OCI-LY1 (cell line): ENCODE measurements at regions not wholly inside any gene's neighbourhood (a gene's known extent, or its start where the extent isn't known, plus 50 kb on each side); places are given as distances from the start of the nearest gene placed in this dataset.

Experiments used
- H2AFZ ChIP-seq: fragments of 200-600 bp; sonication (generic), shearing (Covaris generic); 2 replicates; pipeline ENCODE4 v1.6.0; 2014; ENCODE audit warnings: antibody characterized with exemption, mild to moderate bottlenecking, low read length
- H3F3A ChIP-seq: fragments of 200-600 bp; sonication (generic), shearing (Covaris generic); 2 replicates; pipeline ENCODE4 v1.6.0; 2014; ENCODE audit warnings: mild to moderate bottlenecking, antibody characterized with exemption, low read length, moderate library complexity; ENCODE audit not compliant: insufficient read depth
- H3K27ac ChIP-seq: fragments of 200-600 bp; sonication (generic); 2 replicates; pipeline ENCODE4 v1.5.1; 2014; ENCODE audit warnings: low read length, mixed run types, mild to moderate bottlenecking, low read depth; ENCODE audit not compliant: poor library complexity, severe bottlenecking
- H3K27me3 ChIP-seq: fragments of 200-600 bp; sonication (generic); 2 replicates; pipeline ENCODE4 v1.6.0; 2014; ENCODE audit warnings: antibody characterized with exemption, mild to moderate bottlenecking, low read length, moderate library complexity; ENCODE audit not compliant: insufficient read depth
- H3K36me3 ChIP-seq: fragments of 200-600 bp; sonication (generic); 2 replicates; pipeline ENCODE4 v1.6.1; 2014; ENCODE audit warnings: mild to moderate bottlenecking, antibody characterized with exemption, low read length, moderate library complexity, mixed read lengths; ENCODE audit not compliant: insufficient read depth
- H3K4me1 ChIP-seq: fragments of 200-600 bp; sonication (generic); 2 replicates; pipeline ENCODE4 v1.5.1; 2014; ENCODE audit warnings: mild to moderate bottlenecking, low read length, moderate library complexity; ENCODE audit not compliant: insufficient read depth, severe bottlenecking
- H3K4me2 ChIP-seq: fragments of 200-600 bp; sonication (generic), shearing (Covaris generic); 2 replicates; pipeline ENCODE4 v1.6.1; 2014; ENCODE audit warnings: low read length
- H3K4me3 ChIP-seq: fragments of 200-600 bp; sonication (generic); 2 replicates; pipeline ENCODE4 v1.5.1; 2014; ENCODE audit warnings: low read length, low read depth, mild to moderate bottlenecking, mixed read lengths; ENCODE audit not compliant: poor library complexity, severe bottlenecking
- H3K79me2 ChIP-seq: fragments of 200-600 bp; shearing (Covaris generic); 2 replicates; pipeline ENCODE4 v1.6.1; 2016; ENCODE audit warnings: mixed run types, low read length, mixed read lengths; ENCODE audit not compliant: insufficient read depth
- H3K9ac ChIP-seq: fragments of 200-600 bp; sonication (generic), shearing (Covaris generic); 2 replicates; pipeline ENCODE4 v1.6.1; 2014; ENCODE audit warnings: mild to moderate bottlenecking, low read length, mixed read lengths
- H3K9me2 ChIP-seq: fragments of 200-600 bp; sonication (generic), shearing (Covaris generic); 2 replicates; pipeline ENCODE4 v1.6.1; 2014; ENCODE audit warnings: low read depth, mild to moderate bottlenecking, low read length, mixed read lengths
- H3K9me3 ChIP-seq: fragments of 200-600 bp; shearing (Covaris generic); 2 replicates; pipeline ENCODE4 v1.6.1; 2014; ENCODE audit warnings: low read length, mixed read lengths
- H4K20me1 ChIP-seq: fragments of 200-600 bp; sonication (generic), shearing (Covaris generic); 2 replicates; pipeline ENCODE4 v1.6.0; 2016; ENCODE audit warnings: mild to moderate bottlenecking, low read length; ENCODE audit not compliant: insufficient read depth
- CTCF ChIP-seq: fragments of 200-600 bp; sonication (generic), shearing (Covaris generic); IDR thresholded peaks from 2 replicates; pipeline ENCODE4 v1.5.1; 2017; ENCODE audit warnings: mild to moderate bottlenecking, antibody characterized with exemption, low read length, moderate library complexity, mixed read lengths
- EZH2 ChIP-seq: fragments of 200-600 bp; sonication (generic), shearing (Covaris generic); IDR thresholded peaks from 2 replicates; pipeline ENCODE4 v1.8.0; 2017; ENCODE audit warnings: borderline replicate concordance, mixed run types, mild to moderate bottlenecking, antibody characterized with exemption, low read length, moderate library complexity, mixed read lengths

GRCh38 chr22:34879001-34879400 is 187.0 kb upstream of the ISX start:
- Histone ChIP-seq H2AFZ (no peak overlapping the region), H3K4me3 (no peak overlapping the region), H3K27me3 (no peaks in the 10 kb centered on the region), H4K20me1 (no peaks in the 10 kb centered on the region), H3F3A (no peaks in the 10 kb centered on the region), H3K79me2 (no peaks in the 10 kb centered on the region), H3K4me1 (no peaks in the 10 kb centered on the region), H3K9me3 (no peaks in the 10 kb centered on the region), H3K4me2 (no peak overlapping the region), H3K27ac (no peak overlapping the region), H3K9me2 (no peaks in the 10 kb centered on the region), H3K9ac (no peak overlapping the region), H3K36me3 (no peaks in the 10 kb centered on the region)
- TF ChIP-seq CTCF (no peak), EZH2 (no peak)

GRCh38 chr22:34880662-34881061 is 185.3 kb upstream of the ISX start:
- Histone ChIP-seq H3K9ac (no peak overlapping the region), H3K9me2 (no peaks in the 10 kb centered on the region), H3K27me3 (no peaks in the 10 kb centered on the region), H3K79me2 (no peaks in the 10 kb centered on the region), H3K27ac (no peak overlapping the region), H3K4me3 (no peak overlapping the region), H3K4me1 (no peaks in the 10 kb centered on the region), H4K20me1 (no peaks in the 10 kb centered on the region), H3F3A (no peaks in the 10 kb centered on the region), H3K36me3 (no peaks in the 10 kb centered on the region), H3K9me3 (no peaks in the 10 kb centered on the region), H3K4me2 (no peak overlapping the region), H2AFZ (no peak overlapping the region)
- TF ChIP-seq CTCF (no peak), EZH2 (no peak)

- no peaks in the 10 kb centered on the region for H4K20me1 ChIP-seq
- no peak overlapping the region for H3K27ac ChIP-seq
- H3K9me2 ChIP-seq = no peaks in the 10 kb centered on the region
- no peaks in the 10 kb centered on the region for H3K9me3 ChIP-seq
- TF ChIP-seq CTCF = no peak
- no peak for TF ChIP-seq EZH2
- no peak overlapping the region for H3K4me2 ChIP-seq
- no peak overlapping the region for H3K9ac ChIP-seq
- no peaks in the 10 kb centered on the region for H3K27me3 ChIP-seq
- H3K36me3 ChIP-seq = no peaks in the 10 kb centered on the region
- H2AFZ ChIP-seq = no peak overlapping the region
- H3K4me1 ChIP-seq = no peaks in the 10 kb centered on the region
- no peaks in the 10 kb centered on the region for H3F3A ChIP-seq
- no peak overlapping the region for H3K4me3 ChIP-seq
- H3K79me2 ChIP-seq = no peaks in the 10 kb centered on the region
These were observed 184.5 kb upstream of the ISX start for GRCh38 chr22:34881453-34881852.
